Hematopoietic multipotent progenitor cell treated with erythropoietin and hydrocortisone succinate and interleukin-3 and kit ligand, for 17 days (in vitro differentiated cells): ENCODE measurements at regions not wholly inside any gene's neighbourhood (a gene's known extent, or its start where the extent isn't known, plus 50 kb on each side); places are given as distances from the start of the nearest gene placed in this dataset.
A peak's percentile ranks its signal among the peaks of the same experiment; 100 is the strongest.

Experiments
- DNase-seq: peaks from one replicate; pipeline ENCODE4 v3.0.0-alpha.2; 2015; ENCODE audit warnings: low spot score

DNA sequence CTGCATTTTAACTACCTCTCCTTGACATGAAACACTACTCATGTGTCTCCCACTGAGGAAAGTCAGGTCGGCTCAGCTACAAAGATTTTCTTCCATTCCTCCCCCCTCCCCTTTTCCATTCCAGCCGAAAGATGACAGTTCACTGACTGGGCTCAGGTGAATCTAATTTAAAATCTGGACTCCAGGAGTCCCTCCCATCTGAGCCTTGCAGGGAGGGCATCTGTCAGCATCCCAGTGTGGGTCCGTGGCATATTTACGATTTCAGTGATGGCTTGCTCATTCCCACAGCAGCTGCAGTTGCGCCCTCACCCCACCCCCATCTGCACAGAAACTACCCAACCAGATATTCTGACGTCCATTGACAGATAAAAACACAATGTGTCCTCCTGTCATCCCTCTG lies 153.7 kb upstream of the ARRDC4 start:
- DNase-seq = no peak

DNA sequence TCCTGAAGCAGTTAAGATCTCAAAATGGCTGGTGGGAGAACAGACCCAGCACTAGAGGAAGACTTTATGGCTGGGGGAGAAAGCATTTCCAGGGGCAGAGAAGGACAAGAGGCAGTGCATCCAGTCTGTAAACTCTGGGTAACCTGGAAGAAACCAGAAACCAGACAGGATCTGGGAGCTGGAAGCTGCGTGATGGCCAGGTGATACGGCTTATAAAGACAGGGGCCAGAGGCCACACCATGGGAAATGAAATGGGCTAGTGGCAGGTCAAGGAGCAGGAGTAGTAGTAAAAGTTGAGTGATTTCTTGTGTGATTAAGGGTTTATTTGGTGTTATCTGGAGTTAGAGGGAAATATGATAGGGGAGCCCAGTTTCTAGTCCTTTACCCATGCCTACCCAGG lies 144.7 kb upstream of the ARRDC4 start:
- DNase-seq = no peak

GRCh38 chr15:97817276-97817890 lies 143.1 kb upstream of the ARRDC4 start:
- DNase-seq = no peak

DNA sequence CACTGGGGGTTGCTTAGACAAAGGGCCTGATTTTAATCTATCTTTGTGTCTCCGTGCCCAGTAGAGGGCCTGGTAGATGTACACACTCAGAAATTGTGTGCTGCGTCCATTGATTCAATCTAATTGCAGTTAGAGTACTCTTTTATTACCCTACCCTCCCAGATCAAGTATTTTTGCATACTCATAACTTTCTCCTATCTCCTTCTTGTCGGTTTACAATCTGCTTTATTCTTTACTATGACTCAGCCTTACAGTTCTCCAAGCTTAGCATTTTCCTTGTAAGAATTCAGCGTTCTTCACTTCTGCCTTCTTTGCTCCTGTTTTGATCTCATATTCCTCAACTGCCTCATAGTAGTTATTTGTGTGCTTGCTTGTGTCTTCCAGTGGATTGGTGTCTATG lies 124.5 kb upstream of the ARRDC4 start:
- no peak for DNase-seq

DNA sequence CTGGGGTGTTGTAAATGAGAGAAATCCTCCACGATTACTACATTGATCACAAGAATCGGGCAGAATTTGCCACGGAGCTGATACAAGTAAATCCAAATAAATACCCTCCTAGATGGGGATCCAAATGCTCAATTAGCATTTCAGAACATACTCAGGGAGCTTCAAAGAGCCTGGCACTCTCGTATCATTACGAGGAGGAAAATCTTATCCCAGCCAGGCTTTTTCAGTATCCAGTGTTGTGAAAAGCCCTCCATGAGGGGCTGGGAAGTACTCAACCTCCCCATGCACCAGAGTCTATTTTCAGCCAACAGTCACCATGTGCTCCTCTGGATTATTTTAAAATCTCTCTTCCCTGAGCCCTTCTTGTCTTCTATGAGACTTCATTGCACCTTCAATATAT lies 122.6 kb upstream of the ARRDC4 start:
- DNase-seq = no peak

DNA sequence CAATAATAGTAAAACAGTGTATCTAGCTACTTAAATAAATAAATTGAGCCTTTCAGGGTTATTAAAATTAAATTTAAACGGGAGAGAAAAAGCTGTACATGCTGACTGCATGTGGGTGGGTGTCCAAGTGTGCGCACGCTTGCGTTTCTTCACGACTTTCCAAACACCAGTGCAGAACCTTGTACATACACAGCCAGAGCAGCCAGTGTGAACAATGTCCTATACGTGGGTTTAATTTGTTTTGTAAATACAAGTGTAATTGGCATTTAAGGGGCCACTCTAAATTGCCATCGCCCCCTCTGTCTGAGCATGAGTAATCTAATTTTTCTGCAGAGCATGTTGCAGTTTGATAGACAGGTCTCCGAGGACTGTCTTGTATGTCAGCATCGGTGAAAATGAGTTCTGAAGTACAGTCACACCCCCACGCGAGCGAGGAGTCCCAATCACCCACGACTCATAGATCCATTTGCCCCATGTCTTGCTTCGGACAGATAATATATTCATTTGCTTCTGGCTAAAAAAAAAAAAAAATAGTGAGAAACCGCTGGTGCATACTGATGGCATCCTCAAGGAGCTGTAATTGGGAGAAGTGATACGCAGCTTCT lies 121.8 kb upstream of the ARRDC4 start:
- DNase-seq = no peak

- no peak for DNase-seq
Observed at GRCh38 chr15:97840501-97840900, 120.0 kb upstream of the ARRDC4 start.

DNA sequence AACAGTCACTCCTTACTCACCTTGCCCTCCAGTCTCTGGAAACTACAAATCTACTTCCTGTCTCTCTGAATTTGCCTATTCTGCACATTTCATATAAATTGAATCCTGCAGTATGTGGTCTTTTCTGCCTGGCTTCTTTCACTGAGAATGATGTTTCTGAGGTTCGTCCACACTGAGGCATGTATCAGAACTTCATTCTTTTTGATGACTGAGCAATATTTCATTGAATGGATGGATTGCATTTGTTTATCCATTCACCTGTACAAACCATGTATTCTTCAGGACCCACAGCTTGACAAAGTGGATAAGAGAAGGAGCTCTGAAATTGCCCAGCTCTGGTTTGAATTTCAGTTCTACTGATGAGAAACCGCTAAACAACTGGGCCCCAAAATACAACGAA lies 118.9 kb upstream of the ARRDC4 start:
- DNase-seq = no peak

DNA sequence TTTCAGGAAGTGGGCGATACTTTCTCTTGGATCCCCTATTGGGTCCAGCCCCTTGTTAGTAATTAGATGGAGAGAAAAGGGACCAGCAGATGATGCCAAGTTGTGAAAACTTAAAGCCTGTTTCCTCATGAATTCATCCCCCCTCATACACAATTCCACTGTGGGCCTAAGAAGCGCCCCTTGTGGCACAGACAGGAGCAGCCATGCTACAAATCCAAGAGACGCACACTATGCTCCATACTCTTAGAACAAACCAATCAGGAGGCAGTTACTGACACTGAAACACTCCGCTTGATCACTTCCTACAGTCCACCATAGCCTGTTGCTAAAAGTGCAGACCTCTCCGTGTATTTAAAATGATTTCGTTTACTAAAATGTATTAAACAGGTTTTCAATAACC lies 111.3 kb upstream of the ARRDC4 start:
- DNase-seq = no peak

DNA sequence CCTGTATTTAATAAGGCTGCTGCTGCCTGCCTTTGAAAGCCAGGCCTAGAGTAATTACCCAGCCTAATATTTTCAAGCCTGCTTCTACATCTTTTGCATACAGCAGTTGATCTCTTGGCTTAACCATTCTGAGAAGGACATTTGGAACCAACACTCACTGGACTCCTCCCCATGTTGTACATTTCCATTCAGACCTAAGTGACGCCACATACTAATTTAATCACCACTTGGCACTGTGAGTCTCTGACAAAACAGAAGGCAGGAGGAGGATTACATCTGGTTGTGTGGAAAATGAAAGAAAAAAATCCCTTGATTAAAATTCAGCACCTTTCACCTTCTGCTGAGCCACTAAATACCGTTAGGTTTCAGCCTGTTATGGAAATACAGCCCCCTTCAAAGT lies 102.2 kb upstream of the ARRDC4 start:
- DNase-seq = no peak

- DNase-seq = no peak
Observed at GRCh38 chr15:97861529-97862260, 98.8 kb upstream of the ARRDC4 start.

DNA sequence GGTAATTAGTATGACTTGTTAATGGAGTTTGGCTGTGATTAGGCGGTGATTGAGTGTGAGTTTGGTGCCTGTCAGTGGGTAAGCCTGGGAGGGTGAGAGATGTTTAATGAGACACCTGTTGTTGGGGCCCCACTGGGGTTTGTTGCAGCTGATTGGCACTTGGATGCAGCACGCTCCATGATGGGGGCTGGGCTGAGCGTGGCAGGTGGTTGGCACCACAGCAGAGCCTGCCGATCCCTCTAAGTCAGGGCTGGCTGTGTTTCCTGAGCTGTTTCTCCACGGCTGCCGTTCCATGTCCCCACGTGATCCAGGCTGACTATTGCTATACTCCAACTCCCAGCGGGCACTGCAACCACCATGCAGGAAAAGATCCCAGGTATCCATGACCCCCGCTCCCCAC lies 93.5 kb upstream of the ARRDC4 start:
- DNase-seq = no peak

- no peak for DNase-seq
Observed at GRCh38 chr15:97867870-97868269, 92.6 kb upstream of the ARRDC4 start.

DNA sequence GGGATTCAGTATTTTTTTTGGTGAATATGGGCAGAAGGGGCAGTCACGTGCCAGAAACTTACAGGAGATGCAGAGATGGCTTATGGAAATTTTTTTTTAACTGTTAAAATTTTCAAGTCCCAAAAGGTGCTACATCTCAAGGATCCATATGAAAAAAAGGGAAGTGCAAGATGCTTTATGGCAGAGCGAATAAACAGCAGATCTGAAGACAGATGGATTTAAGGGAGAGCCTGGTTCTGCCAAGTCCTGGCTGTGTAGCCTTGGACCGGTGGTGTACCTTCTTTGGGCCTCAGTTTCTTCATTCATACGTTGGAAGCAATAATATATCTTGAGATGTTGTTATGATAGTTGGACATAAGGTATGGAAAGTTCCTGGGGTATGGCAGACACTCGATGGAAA lies 91.5 kb upstream of the ARRDC4 start:
- DNase-seq = no peak

- no peak for DNase-seq
Observed at GRCh38 chr15:97870771-97871170, 89.7 kb upstream of the ARRDC4 start.

DNA sequence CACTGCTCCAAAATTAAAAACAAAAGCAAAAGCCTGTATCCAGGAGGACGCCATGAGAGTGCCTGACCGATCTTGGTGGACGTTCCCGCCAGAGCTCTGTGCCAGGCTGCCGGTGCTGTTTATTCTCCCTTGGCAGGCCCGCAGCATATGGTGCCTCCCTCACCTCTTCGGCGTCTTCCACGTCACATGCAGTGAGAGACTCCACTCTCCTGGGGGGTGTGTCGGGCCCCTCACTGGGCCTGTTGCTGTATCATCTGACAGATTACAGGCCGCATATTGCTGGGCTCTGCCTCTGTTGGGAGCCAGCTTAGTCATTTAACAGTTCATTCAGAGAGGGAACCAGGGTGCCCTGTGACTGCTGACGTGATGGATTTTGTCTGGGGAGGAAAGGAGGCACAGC lies 86.4 kb upstream of the ARRDC4 start:
- DNase-seq = no peak

DNA sequence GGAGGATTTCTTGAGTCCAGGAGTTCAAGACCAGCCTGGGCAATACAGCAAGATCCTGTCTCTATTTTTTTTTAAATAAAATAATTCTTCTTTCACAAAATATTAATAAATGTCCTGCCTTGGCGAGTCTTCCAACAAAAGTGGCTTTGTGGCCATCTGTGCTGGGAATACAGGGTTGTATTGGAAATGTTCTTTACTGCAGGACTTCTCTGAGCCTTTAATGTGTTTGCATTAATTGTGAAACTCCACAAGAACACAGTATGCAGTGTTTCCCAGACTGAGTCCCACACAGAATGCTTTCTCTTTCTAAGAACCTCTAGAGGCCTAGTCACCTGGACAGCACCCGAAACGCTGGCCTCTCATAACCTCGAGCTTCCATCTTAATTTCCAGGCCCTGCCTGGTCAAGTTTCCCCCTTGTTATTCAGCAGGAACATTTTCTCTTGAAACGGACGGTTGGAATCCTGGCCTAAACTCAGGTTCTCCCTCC lies 85.4 kb upstream of the ARRDC4 start:
- DNase-seq = no peak

DNA sequence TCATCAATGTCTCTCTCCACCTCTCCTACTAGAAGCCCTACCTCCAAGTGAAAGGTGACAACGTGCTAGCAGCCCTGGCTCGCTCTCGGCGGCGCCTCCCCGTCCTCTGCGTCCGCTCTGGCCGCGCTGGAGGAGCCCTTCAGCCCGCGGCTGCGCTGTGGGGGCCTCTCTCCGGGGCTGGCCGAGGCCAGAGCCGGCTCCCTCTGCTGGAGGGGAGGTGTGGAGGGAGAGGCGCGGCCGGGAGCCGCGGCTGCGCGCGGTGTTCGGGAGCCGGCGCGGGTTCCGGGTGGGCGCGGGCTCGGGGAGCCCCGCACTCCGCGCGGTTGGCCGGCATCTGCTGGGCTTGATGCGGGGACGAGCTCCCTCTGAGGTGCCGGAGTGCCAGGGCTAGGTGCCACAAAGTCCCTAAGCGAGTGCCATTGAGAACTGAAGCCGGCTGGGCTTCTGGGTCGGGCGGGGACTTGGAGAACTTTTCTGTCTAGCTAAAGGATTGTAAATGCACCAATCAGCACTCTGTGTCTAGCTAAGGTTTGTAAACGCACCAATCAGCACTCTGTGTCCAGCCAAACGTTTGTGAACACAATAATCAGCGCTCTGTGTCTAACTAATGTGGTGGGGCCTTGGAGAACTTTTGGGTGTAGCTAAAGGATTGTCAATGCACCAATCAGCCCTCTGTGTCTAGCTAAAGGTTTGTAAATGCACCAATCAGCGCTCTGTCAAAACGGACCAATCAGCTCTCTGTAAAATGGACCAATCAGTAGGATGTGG lies 84.8 kb upstream of the ARRDC4 start:
- DNase-seq = peak; percentile 4

GRCh38 chr15:97876281-97876675 lies 84.2 kb upstream of the ARRDC4 start:
- DNase-seq = no peak

GRCh38 chr15:97881346-97881965 lies 79.0 kb upstream of the ARRDC4 start:
- no peak for DNase-seq

GRCh38 chr15:97884513-97885131 lies 75.9 kb upstream of the ARRDC4 start:
- no peak for DNase-seq

DNA sequence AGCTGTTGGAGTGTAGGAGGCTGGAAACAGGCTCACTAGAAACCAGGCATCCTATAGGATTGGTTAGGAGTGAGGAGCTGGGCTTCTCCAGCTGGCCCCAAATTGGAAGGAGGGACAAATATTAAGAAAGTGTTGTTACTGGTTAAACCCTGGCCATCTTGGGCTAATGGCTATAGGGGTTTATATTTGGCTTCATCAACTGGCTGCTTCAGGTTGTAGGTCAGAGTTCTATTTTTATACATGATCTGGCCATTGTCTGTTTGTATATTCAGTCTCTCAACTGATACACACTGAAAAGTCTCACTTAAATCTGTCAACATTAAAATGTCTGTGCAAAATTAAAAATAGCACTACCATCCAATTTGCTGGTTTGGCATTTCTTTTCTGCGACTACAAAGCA lies 70.2 kb upstream of the ARRDC4 start:
- no peak for DNase-seq
